Endothelial cell of umbilical vein (primary cell): ENCODE measurements at regions not wholly inside any gene's neighbourhood (a gene's known extent, or its start where the extent isn't known, plus 50 kb on each side); places are given as distances from the start of the nearest gene placed in this dataset.

Source experiments
- CTCF ChIP-seq, 2 donors: IDR thresholded peaks; 1 replicate in 1 of 2; 2 replicates in 1 of 2; pipeline ENCODE4 v1.5.1; 2011; ENCODE audit warnings: low read length in 2 of 2, mild to moderate bottlenecking in 2 of 2, moderate library complexity in 2 of 2, control low read depth in 1 of 2, inconsistent platforms in 1 of 2, low read depth in 1 of 2; ENCODE audit not compliant: insufficient read depth in 1 of 2; ENCODE audit errors: extremely low read depth in 1 of 2
- EZH2 ChIP-seq: IDR thresholded peaks from 2 replicates; pipeline ENCODE4 v1.6.1; 2012; ENCODE audit warnings: borderline replicate concordance, low read depth, mild to moderate bottlenecking, moderate library complexity, low read length, inconsistent platforms; ENCODE audit not compliant: severe bottlenecking
- JUN ChIP-seq: IDR thresholded peaks from 2 replicates; pipeline ENCODE4 v1.6.1; 2011; ENCODE audit warnings: borderline replicate concordance, low read depth; ENCODE audit not compliant: insufficient read length, insufficient read depth
- MYC ChIP-seq: IDR thresholded peaks from one replicate; pipeline ENCODE4 v1.6.1; 2011; ENCODE audit warnings: mild to moderate bottlenecking, low read depth, low read length
- POLR2A ChIP-seq: IDR thresholded peaks from 2 replicates; pipeline ENCODE4 v1.6.1; 2012; ENCODE audit warnings: low read depth, mild to moderate bottlenecking, control low read depth, low read length
- POLR2AphosphoS5 ChIP-seq: IDR thresholded peaks from 2 replicates; pipeline ENCODE4 v1.6.1; 2012; ENCODE audit warnings: low read depth, mild to moderate bottlenecking, control low read depth, low read length, moderate library complexity; ENCODE audit not compliant: insufficient read depth

DNA sequence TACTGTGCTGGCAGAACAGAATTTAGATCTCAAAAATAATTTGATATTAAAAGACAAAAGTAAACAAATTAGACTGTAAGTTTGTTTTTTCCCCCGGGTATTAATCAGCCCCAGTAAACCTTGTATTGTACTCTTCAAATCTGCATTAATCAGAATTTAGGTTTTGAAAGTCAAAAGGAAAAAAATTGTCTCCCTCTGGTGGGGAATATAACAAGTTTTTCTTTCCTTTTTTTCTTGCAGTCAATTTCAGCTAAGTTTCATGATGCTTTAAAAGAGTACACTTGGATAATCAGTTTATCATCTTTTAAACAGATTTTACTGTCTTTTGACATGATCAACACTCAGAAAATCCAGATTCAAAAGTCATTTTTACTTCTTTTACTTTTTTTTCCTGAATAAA lies 134.5 kb upstream of the PKN2 start:
- no peak for TF ChIP-seq POLR2A
- TF ChIP-seq CTCF (IDR thresholded peaks at IDR 0.05; ENCODE audit: extremely low read depth in 1 of 2, insufficient read depth in 1 of 2, low read depth in 1 of 2, low read length in 2 of 2): no peak
- TF ChIP-seq EZH2: no peak
- no peak for TF ChIP-seq JUN
- no peak for TF ChIP-seq POLR2AphosphoS5
- TF ChIP-seq MYC: no peak
